PC-9 (cell line): ENCODE measurements at regions not wholly inside any gene's neighbourhood (a gene's known extent, or its start where the extent isn't known, plus 50 kb on each side); places are given as distances from the start of the nearest gene placed in this dataset.

ENCODE experiments used
- BruUV-seq: library from RNA; stranded (reverse); fragments of 400-500 nt; replicated peaks from 2 replicates; lab custom pipeline; 2021; lab: Mats Ljungman, UMichigan
- CTCF ChIA-PET: fragments of 300-600 bp; sonication (Branson Sonifier 250); formaldehyde crosslinking; loops from one replicate; lab custom pipeline; 2022; ENCODE audit warnings: antibody characterized with exemption; lab: Charles Lee
- POLR2A ChIA-PET: fragments of 300-600 bp; sonication (Branson Sonifier 250); formaldehyde crosslinking; loops from one replicate; lab custom pipeline; 2022; ENCODE audit warnings: antibody characterized with exemption; ENCODE audit not compliant: unreplicated experiment; lab: Charles Lee
- DNase-seq, 2 experiments: peaks; one replicate each; pipeline versions ENCODE4 v3.0.0 to v3.0.0-alpha.2; 2015 to 2022; ENCODE audit warnings: mixed read lengths in 1 of 2
- H2AFZ ChIP-seq: fragments of 200-600 bp; sonication (generic); 2 replicates; pipeline ENCODE4 v1.8.1; 2017; ENCODE audit warnings: antibody characterized with exemption
- H3F3A ChIP-seq: fragments of 200-600 bp; sonication (generic); 2 replicates; pipeline ENCODE4 v1.8.1; 2017; ENCODE audit warnings: antibody characterized with exemption, mild to moderate bottlenecking, low read depth; ENCODE audit not compliant: insufficient read depth
- H3K27ac ChIP-seq: fragments of 200-600 bp; sonication (generic); 2 replicates; pipeline ENCODE4 v1.6.1; 2016; ENCODE audit warnings: mixed run types
- H3K27me3 ChIP-seq: fragments of 200-600 bp; sonication (generic); 2 replicates; pipeline ENCODE4 v1.6.1; 2016; ENCODE audit warnings: low read depth, mixed run types; ENCODE audit not compliant: insufficient read depth
- H3K36me3 ChIP-seq: fragments of 200-600 bp; sonication (generic); 2 replicates; pipeline ENCODE4 v1.6.1; 2016; ENCODE audit warnings: low read depth, mixed run types
- H3K4me1 ChIP-seq: fragments of 200-600 bp; sonication (generic); replicated peaks from 2 replicates; pipeline ENCODE4 v1.6.1; 2016; ENCODE audit warnings: mixed run types; ENCODE audit not compliant: insufficient read depth
- H3K4me2 ChIP-seq: fragments of 200-600 bp; sonication (generic); 2 replicates; pipeline ENCODE4 v1.6.1; 2017; ENCODE audit warnings: mixed run types
- H3K4me3 ChIP-seq: fragments of 200-600 bp; sonication (generic); 2 replicates; pipeline ENCODE4 v1.6.1; 2016; ENCODE audit warnings: mixed run types
- H3K79me2 ChIP-seq: fragments of 200-600 bp; sonication (generic); 2 replicates; pipeline ENCODE4 v1.6.1; 2017; ENCODE audit warnings: low read depth, mixed run types
- H3K9me2 ChIP-seq: fragments of 200-600 bp; sonication (generic); 2 replicates; pipeline ENCODE4 v1.8.1; 2017; ENCODE audit warnings: mild to moderate bottlenecking; ENCODE audit not compliant: insufficient read depth
- H3K9me3 ChIP-seq: fragments of 200-600 bp; sonication (generic); 2 replicates; pipeline ENCODE4 v1.8.1; 2016; ENCODE audit warnings: low read depth; ENCODE audit not compliant: insufficient read depth
- H4K20me1 ChIP-seq: fragments of 200-600 bp; sonication (generic); 2 replicates; pipeline ENCODE4 v1.8.1; 2017; ENCODE audit not compliant: insufficient read depth
- EZH2 ChIP-seq: fragments of 200-600 bp; sonication (generic); IDR thresholded peaks from 2 replicates; pipeline ENCODE4 v1.8.0; 2017; ENCODE audit warnings: antibody characterized with exemption, low read depth
- intact Hi-C: fragments of 100-400 bp; cut with micrococcal nuclease; formaldehyde crosslinking; loops from one replicate; pipeline ENCODE4 v1.10.0; 2022; ENCODE audit not compliant: unreplicated experiment
- TF ChIP-seq, protein P1 (sequence below): fragments of 200-600 bp; sonication (generic); conservative IDR thresholded peaks from 2 replicates; pipeline ENCODE4 v1.6.1; 2017; ENCODE audit warnings: mixed run types, antibody characterized with exemption, mild to moderate bottlenecking, moderate library complexity

DNA sequence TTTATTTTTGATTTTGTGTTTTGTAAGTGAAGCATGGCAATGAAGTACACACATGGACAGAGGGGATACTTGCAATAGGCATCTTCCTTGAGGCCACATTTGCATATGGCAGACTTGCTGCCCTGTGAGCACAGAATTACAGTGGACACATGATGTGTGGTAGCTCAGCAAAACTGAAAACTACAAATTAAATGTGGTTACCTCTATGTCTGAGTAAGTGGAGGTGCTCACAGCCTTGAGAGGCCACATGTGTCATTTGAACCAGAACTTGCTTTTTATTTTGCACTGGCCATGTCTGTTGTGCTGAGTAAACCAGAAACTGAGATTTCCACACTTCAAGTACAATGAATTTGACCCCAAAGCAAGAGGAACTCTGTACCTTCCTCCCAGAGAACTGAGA lies 998.5 kb upstream of the NXPH2 start:
- Histone ChIP-seq H3K9me2 (no peaks in the 10 kb centered on the region), H3K36me3 (no peaks in the 10 kb centered on the region), H2AFZ (no peak overlapping the region), H3K4me2 (no peak overlapping the region), H3K79me2 (no peaks in the 10 kb centered on the region), H4K20me1 (no peaks in the 10 kb centered on the region), H3K4me3 (no peak overlapping the region), H3K9me3 (no peaks in the 10 kb centered on the region), H3K27me3 (no peaks in the 10 kb centered on the region), H3F3A (no peaks in the 10 kb centered on the region), H3K27ac (no peak overlapping the region), H3K4me1 (no peaks in the 10 kb centered on the region)
- no TSS peak for BruUV-seq
- POLR2A ChIA-PET = no interaction called here
- TF ChIP-seq, protein P1, sequence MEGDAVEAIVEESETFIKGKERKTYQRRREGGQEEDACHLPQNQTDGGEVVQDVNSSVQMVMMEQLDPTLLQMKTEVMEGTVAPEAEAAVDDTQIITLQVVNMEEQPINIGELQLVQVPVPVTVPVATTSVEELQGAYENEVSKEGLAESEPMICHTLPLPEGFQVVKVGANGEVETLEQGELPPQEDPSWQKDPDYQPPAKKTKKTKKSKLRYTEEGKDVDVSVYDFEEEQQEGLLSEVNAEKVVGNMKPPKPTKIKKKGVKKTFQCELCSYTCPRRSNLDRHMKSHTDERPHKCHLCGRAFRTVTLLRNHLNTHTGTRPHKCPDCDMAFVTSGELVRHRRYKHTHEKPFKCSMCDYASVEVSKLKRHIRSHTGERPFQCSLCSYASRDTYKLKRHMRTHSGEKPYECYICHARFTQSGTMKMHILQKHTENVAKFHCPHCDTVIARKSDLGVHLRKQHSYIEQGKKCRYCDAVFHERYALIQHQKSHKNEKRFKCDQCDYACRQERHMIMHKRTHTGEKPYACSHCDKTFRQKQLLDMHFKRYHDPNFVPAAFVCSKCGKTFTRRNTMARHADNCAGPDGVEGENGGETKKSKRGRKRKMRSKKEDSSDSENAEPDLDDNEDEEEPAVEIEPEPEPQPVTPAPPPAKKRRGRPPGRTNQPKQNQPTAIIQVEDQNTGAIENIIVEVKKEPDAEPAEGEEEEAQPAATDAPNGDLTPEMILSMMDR = no peak
- no peak for TF ChIP-seq EZH2
- CTCF ChIA-PET = no interaction called here
- DNase-seq = no peak
- intact Hi-C loops = no loop called here

DNA sequence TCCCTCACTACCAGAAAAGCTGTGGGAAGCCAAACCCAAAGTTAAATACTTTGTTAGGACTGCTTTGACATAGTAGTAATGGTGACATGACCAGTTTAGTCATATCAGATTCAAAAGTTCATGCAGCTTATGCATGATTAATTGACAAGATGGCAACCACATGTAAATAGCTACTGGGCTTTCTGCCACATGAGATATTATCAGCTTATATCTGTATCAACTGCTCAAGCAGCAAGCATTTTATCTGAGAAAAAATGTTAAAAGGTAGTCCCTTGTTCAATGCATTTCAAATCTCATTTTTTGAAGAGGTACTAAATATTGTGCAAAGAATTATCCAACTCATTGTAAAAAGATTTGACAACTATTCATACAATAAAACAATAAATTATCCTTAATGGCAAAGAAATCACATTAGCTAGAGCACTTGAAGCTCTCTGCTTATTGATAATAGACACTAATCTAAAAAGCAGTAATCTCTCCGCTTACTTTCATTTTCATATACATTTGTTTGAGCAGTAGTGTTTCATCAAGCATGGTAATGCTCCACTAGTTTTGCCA lies 993.6 kb upstream of the NXPH2 start:
- ChIA-PET POLR2A (no interaction called here), CTCF (no interaction called here)
- Histone ChIP-seq H3K9me2 (no peaks in the 10 kb centered on the region), H3K27me3 (no peaks in the 10 kb centered on the region), H3K4me3 (no peak overlapping the region), H2AFZ (no peak overlapping the region), H3F3A (no peaks in the 10 kb centered on the region), H3K9me3 (no peaks in the 10 kb centered on the region), H3K4me1 (no peaks in the 10 kb centered on the region), H3K36me3 (no peaks in the 10 kb centered on the region), H3K27ac (no peak overlapping the region), H4K20me1 (no peaks in the 10 kb centered on the region), H3K4me2 (no peak overlapping the region), H3K79me2 (no peaks in the 10 kb centered on the region)
- intact Hi-C loops = no loop called here
- BruUV-seq = no TSS peak
- TF ChIP-seq, protein P1 = no peak
- TF ChIP-seq EZH2 = no peak
- DNase-seq = no peak

DNA sequence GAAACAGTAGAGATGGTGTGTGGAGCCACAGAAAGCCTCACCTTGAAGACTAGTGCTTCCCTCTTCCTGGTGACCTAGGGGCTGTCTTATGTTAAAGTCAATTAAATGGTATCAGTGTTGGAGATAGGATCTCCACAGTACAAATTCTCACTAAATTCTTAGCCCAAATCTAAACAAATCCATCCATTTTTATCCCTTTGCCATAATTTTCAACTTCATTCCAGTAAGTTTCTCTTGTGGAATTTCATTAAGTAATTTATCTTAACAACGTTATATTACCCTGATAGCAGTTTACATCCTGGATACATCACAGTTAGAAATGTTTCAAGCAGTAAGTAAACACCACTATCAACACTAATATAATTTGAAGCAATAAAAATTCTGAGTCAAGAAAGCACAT lies 989.4 kb upstream of the NXPH2 start:
- DNase-seq = no peak
- Histone ChIP-seq H3K79me2 (no peaks in the 10 kb centered on the region), H3K4me1 (no peaks in the 10 kb centered on the region), H3K9me2 (no peaks in the 10 kb centered on the region), H3K27ac (no peak overlapping the region), H3K4me3 (no peak overlapping the region), H4K20me1 (no peaks in the 10 kb centered on the region), H3F3A (no peaks in the 10 kb centered on the region), H2AFZ (no peak overlapping the region), H3K9me3 (no peaks in the 10 kb centered on the region), H3K27me3 (no peaks in the 10 kb centered on the region), H3K4me2 (no peak overlapping the region), H3K36me3 (no peaks in the 10 kb centered on the region)
- POLR2A ChIA-PET = no interaction called here
- intact Hi-C loops = no loop called here
- CTCF ChIA-PET = no interaction called here
- BruUV-seq = no TSS peak
- no peak for TF ChIP-seq EZH2
- TF ChIP-seq, protein P1 = no peak
